B cell (primary cell): ENCODE measurements at regions not wholly inside any gene's neighbourhood (a gene's known extent, or its start where the extent isn't known, plus 50 kb on each side); places are given as distances from the start of the nearest gene placed in this dataset.

ENCODE experiments used
- ATAC-seq: fragments of 200-7000 bp; cut with Tn5 transposase; one replicate; pipeline ENCODE4 v1.10.0; 2021; ENCODE audit warnings: low read depth, mild to moderate bottlenecking, moderate number of reproducible peaks, moderate library complexity
- CTCF ChIA-PET: fragments of 350-600 bp; sonication (Branson Sonifier 250); formaldehyde crosslinking; loops from one replicate; lab custom pipeline; 2021; ENCODE audit warnings: antibody characterized with exemption, inconsistent platforms; lab: Charles Lee
- POLR2A ChIA-PET: fragments of 350-600 bp; sonication (Branson Sonifier 250); formaldehyde crosslinking; loops from one replicate; lab custom pipeline; 2021; ENCODE audit warnings: antibody characterized with exemption; lab: Charles Lee
- DNase-seq: peaks from one replicate; pipeline ENCODE4 v3.0.0; 2013
- H2AFZ ChIP-seq: 2 replicates; pipeline ENCODE4 v1.6.1; 2012; ENCODE audit warnings: mild to moderate bottlenecking, low read depth, low read length; ENCODE audit not compliant: insufficient read depth, poor library complexity, severe bottlenecking
- H3K27ac ChIP-seq, 2 donors: 1 replicate in 1 of 2; 2 replicates in 1 of 2; pipeline ENCODE4 v1.5.1; 2012 to 2013; ENCODE audit warnings: low read length in 2 of 2, mild to moderate bottlenecking in 2 of 2, moderate library complexity in 1 of 2
- H3K27me3 ChIP-seq, 4 experiments: fragments of 200-600 bp in 1 of 4; sonication (generic) in 1 of 4; replicated peaks in 1 of 4; 1 replicate in 2 of 4; 2 replicates in 2 of 4; pipeline versions ENCODE4 v1.6.1 to v1.7.0; 2013 to 2016; ENCODE audit warnings: low read length in 3 of 4, mild to moderate bottlenecking in 2 of 4, mixed read lengths in 1 of 4, moderate library complexity in 1 of 4; ENCODE audit not compliant: insufficient read depth in 4 of 4, control insufficient read depth in 3 of 4; ENCODE audit errors: control extremely low read depth in 1 of 4
- H3K36me3 ChIP-seq, 2 experiments: replicated peaks in 1 of 2; 1 replicate in 1 of 2; 2 replicates in 1 of 2; pipeline versions ENCODE4 v1.6.1 to v1.7.1; 2013; ENCODE audit warnings: low read length in 1 of 2; ENCODE audit not compliant: insufficient read depth in 2 of 2, control insufficient read depth in 1 of 2; ENCODE audit errors: control extremely low read depth in 1 of 2, extremely low read depth in 1 of 2
- H3K4me1 ChIP-seq, 2 donors: fragments of 200-600 bp in 1 of 2; sonication (generic) in 1 of 2; 1 replicate in 1 of 2; 2 replicates in 1 of 2; pipeline versions ENCODE4 v1.5.1 to v1.6.1; 2013 to 2017; ENCODE audit warnings: low read length in 2 of 2; ENCODE audit not compliant: control insufficient read depth in 2 of 2, insufficient read depth in 2 of 2
- H3K4me2 ChIP-seq: replicated peaks from 2 replicates; pipeline ENCODE3; 2012; ENCODE audit warnings: mild to moderate bottlenecking, low read depth, low read length; ENCODE audit not compliant: poor library complexity, severe bottlenecking
- H3K4me3 ChIP-seq, 5 experiments: fragments of 200-600 bp in 1 of 5; sonication (generic) in 1 of 5; 1 replicate in 3 of 5; 2 replicates in 2 of 5; pipeline versions ENCODE4 v1.5.1 to v1.7.0; 2011 to 2016; ENCODE audit warnings: low read length in 4 of 5, mild to moderate bottlenecking in 4 of 5, low read depth in 2 of 5, control low read depth in 1 of 5, moderate library complexity in 1 of 5; ENCODE audit not compliant: insufficient read depth in 1 of 5; ENCODE audit errors: control extremely low read depth in 1 of 5, extremely low read depth in 1 of 5
- H3K79me2 ChIP-seq: fragments of 200-600 bp; sonication (generic); one replicate; pipeline ENCODE4 v1.6.0; 2016; ENCODE audit warnings: low read length; ENCODE audit not compliant: control insufficient read depth, insufficient read depth
- H3K9ac ChIP-seq: fragments of 200-600 bp; sonication (generic); 2 replicates; pipeline ENCODE4 v1.6.1; 2017; ENCODE audit warnings: mild to moderate bottlenecking, low read length, moderate library complexity
- H3K9me3 ChIP-seq, 3 donors: one replicate each; pipeline versions ENCODE4 v1.6.1 to v1.7.1; 2013; ENCODE audit warnings: low read length in 2 of 3; ENCODE audit not compliant: control insufficient read depth in 2 of 3, insufficient read depth in 1 of 3; ENCODE audit errors: control extremely low read depth in 1 of 3
- H4K20me1 ChIP-seq: 2 replicates; pipeline ENCODE4 v1.6.0; 2012; ENCODE audit warnings: mild to moderate bottlenecking, low read length; ENCODE audit not compliant: insufficient read depth, control insufficient read depth, poor library complexity, severe bottlenecking
- H3K27ac Mint-ChIP-seq: one replicate; pipeline ENCODE4 v1.8.0; 2021; ENCODE audit warnings: mixed read lengths
- H3K27me3 Mint-ChIP-seq: one replicate; pipeline ENCODE4 v1.8.0; 2021; ENCODE audit warnings: mixed read lengths
- H3K4me1 Mint-ChIP-seq: one replicate; pipeline ENCODE4 v1.8.0; 2021; ENCODE audit warnings: mixed read lengths
- H3K4me3 Mint-ChIP-seq: one replicate; pipeline ENCODE4 v1.8.0; 2021; ENCODE audit warnings: mixed read lengths
- H3K9me3 Mint-ChIP-seq: one replicate; pipeline ENCODE4 v1.8.0; 2022; ENCODE audit warnings: mixed read lengths; ENCODE audit not compliant: insufficient read depth
- EZH2 ChIP-seq: IDR thresholded peaks from 2 replicates; pipeline ENCODE4 v1.6.1; 2012; ENCODE audit warnings: borderline replicate concordance, low read depth, mild to moderate bottlenecking, moderate library complexity, low read length; ENCODE audit not compliant: insufficient read depth, poor library complexity, severe bottlenecking
- WGBS: methylation state at CpG from one replicate; pipeline ENCODE4 v1.1.5; 2013; ENCODE audit warnings: missing lambda C conversion rate; ENCODE audit not compliant: insufficient coverage; 5-methylcytosine and 5-hydroxymethylcytosine counted together
- intact Hi-C: fragments of 100-400 bp; cut with micrococcal nuclease; formaldehyde crosslinking; loops from one replicate; pipeline ENCODE4 v1.10.0; 2022
- TF ChIP-seq, protein P1 (sequence below): fragments of 200-600 bp; IDR thresholded peaks from one replicate; pipeline ENCODE4 v1.8.0; 2022; ENCODE audit warnings: antibody characterized with exemption, mild to moderate bottlenecking

DNA sequence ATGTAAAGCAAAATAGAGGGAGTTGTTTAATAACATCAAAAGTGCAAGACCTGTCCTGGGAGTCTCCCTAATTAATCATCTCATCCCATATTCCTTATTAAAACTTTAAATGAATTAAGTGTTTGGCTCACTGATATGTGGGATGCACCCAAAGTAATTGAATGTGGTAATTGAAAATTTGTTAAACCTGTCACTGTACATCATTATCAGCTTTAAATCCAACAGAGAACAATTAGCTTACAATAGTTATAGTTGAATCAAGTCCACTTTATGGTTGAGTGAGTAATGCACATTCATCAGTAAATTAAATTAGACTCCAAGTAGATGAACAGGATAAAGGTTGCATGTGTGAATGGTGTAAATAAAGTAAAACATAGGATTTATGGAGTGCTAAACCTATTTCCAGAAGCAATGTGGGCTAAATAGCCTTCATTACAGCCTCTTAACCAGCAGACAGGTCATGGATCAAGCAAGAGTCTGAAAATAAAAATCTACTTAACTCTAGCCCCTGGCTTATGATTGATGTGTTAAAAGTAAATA lies 608.2 kb upstream of the CCDC54 start:
- H3K4me1 Mint-ChIP-seq = no peaks in the 10 kb centered on the region
- no peak overlapping the region for H3K4me3 ChIP-seq
- no peaks in the 10 kb centered on the region for H3K4me1 ChIP-seq
- ATAC-seq (no peak), DNase-seq (no peak)
- no peaks in the 10 kb centered on the region for H3K79me2 ChIP-seq
- H3K27ac ChIP-seq = no peak overlapping the region
- POLR2A ChIA-PET = no interaction called here
- H3K4me3 Mint-ChIP-seq = no peak overlapping the region
- intact Hi-C loops = no loop called here
- H3K27ac Mint-ChIP-seq = no peak overlapping the region
- CTCF ChIA-PET = no interaction called here
- H3K9me3 ChIP-seq = no peaks in the 10 kb centered on the region
- H4K20me1 ChIP-seq = no peaks in the 10 kb centered on the region
- H3K9me3 Mint-ChIP-seq = no peaks in the 10 kb centered on the region
- no peak overlapping the region for H3K9ac ChIP-seq
- no peak overlapping the region for H3K4me2 ChIP-seq
- H2AFZ ChIP-seq = no peak overlapping the region
- no peaks in the 10 kb centered on the region for H3K36me3 ChIP-seq
- no peaks in the 10 kb centered on the region for H3K27me3 Mint-ChIP-seq
- TF ChIP-seq, protein P1, sequence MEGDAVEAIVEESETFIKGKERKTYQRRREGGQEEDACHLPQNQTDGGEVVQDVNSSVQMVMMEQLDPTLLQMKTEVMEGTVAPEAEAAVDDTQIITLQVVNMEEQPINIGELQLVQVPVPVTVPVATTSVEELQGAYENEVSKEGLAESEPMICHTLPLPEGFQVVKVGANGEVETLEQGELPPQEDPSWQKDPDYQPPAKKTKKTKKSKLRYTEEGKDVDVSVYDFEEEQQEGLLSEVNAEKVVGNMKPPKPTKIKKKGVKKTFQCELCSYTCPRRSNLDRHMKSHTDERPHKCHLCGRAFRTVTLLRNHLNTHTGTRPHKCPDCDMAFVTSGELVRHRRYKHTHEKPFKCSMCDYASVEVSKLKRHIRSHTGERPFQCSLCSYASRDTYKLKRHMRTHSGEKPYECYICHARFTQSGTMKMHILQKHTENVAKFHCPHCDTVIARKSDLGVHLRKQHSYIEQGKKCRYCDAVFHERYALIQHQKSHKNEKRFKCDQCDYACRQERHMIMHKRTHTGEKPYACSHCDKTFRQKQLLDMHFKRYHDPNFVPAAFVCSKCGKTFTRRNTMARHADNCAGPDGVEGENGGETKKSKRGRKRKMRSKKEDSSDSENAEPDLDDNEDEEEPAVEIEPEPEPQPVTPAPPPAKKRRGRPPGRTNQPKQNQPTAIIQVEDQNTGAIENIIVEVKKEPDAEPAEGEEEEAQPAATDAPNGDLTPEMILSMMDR = no peak
- no peak for TF ChIP-seq EZH2
- no peaks in the 10 kb centered on the region for H3K27me3 ChIP-seq

DNA sequence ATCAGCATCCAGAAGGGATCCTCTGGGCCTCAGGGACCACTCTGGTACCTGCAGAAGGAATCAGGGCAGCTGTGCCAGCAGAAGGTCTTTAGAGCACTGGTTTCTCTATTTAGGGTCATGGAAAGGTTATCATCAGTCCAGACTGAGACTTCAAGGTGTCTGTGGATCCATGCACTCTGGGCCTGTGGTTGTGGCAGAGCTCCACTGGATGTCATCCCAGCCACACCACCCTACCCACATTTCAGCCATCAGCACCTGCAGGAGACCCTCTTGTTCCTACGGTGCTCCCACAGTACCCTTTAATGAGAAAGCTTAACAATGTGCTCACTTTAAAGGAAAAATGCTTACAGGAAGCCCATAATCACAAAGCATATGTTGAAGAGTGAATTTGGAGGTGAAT lies 603.4 kb upstream of the CCDC54 start:
- no peak overlapping the region for H2AFZ ChIP-seq
- no peaks in the 10 kb centered on the region for H3K79me2 ChIP-seq
- H3K27me3 ChIP-seq = no peaks in the 10 kb centered on the region
- DNase-seq = no peak
- no peaks in the 10 kb centered on the region for H3K9me3 Mint-ChIP-seq
- no peak overlapping the region for H3K9ac ChIP-seq
- H3K4me3 Mint-ChIP-seq = no peak overlapping the region
- ATAC-seq = no peak
- no peaks in the 10 kb centered on the region for H3K4me1 Mint-ChIP-seq
- H3K27ac Mint-ChIP-seq = no peak overlapping the region
- no CpG with 5 or more reads among the region's 1 CpG for WGBS
- no peak overlapping the region for H3K27ac ChIP-seq
- no peaks in the 10 kb centered on the region for H4K20me1 ChIP-seq
- no peaks in the 10 kb centered on the region for H3K27me3 Mint-ChIP-seq
- ChIA-PET CTCF (no interaction called here), POLR2A (no interaction called here)
- H3K4me3 ChIP-seq = no peak overlapping the region
- no peaks in the 10 kb centered on the region for H3K36me3 ChIP-seq
- TF ChIP-seq, protein P1 = no peak
- no peak for TF ChIP-seq EZH2
- no peak overlapping the region for H3K4me2 ChIP-seq
- H3K9me3 ChIP-seq = no peaks in the 10 kb centered on the region
- no peaks in the 10 kb centered on the region for H3K4me1 ChIP-seq
- intact Hi-C loops = no loop called here
